GM19467 (cell line): ENCODE measurements at regions not wholly inside any gene's neighbourhood (a gene's known extent, or its start where the extent isn't known, plus 50 kb on each side); places are given as distances from the start of the nearest gene placed in this dataset.

Source experiments
- ATAC-seq: cut with Tn5 transposase; IDR thresholded peaks from one replicate; pipeline ENCODE4 v1.9.1; 2021; ENCODE audit warnings: mild to moderate bottlenecking, moderate library complexity; ENCODE audit not compliant: unreplicated experiment

- no peak for ATAC-seq
Observed at GRCh38 chr13:85666356-85666755, 132.9 kb downstream of the SLITRK6 start.

- ATAC-seq: no peak
Observed at GRCh38 chr13:85665286-85665685, 133.9 kb downstream of the SLITRK6 start.

GRCh38 chr13:85663856-85664255 is 135.4 kb downstream of the SLITRK6 start:
- ATAC-seq: no peak

- ATAC-seq: no peak
Observed at GRCh38 chr13:85662186-85662585, 137.0 kb downstream of the SLITRK6 start.

- no peak for ATAC-seq
Observed at GRCh38 chr13:85661675-85662074, 137.5 kb downstream of the SLITRK6 start.

- no peak for ATAC-seq
Observed at GRCh38 chr13:85659493-85659892, 139.7 kb downstream of the SLITRK6 start.

GRCh38 chr13:85657942-85658341 is 141.3 kb downstream of the SLITRK6 start:
- no peak for ATAC-seq

- no peak for ATAC-seq
Observed at GRCh38 chr13:85655040-85655439, 144.2 kb downstream of the SLITRK6 start.

GRCh38 chr13:85654227-85654626 is 145.0 kb downstream of the SLITRK6 start:
- no peak for ATAC-seq

- ATAC-seq: no peak
Observed at GRCh38 chr13:85653681-85654080, 145.5 kb downstream of the SLITRK6 start.

GRCh38 chr13:85652491-85652890 is 146.7 kb downstream of the SLITRK6 start:
- no peak for ATAC-seq

- no peak for ATAC-seq
Observed at GRCh38 chr13:85651440-85651839, 147.8 kb downstream of the SLITRK6 start.

GRCh38 chr13:85650613-85651012 is 148.6 kb downstream of the SLITRK6 start:
- no peak for ATAC-seq

- ATAC-seq: no peak
Observed at GRCh38 chr13:85640727-85641126, 158.5 kb downstream of the SLITRK6 start.

GRCh38 chr13:85638815-85639393 is 160.3 kb downstream of the SLITRK6 start:
- ATAC-seq: no peak

GRCh38 chr13:85638265-85638664 is 161.0 kb downstream of the SLITRK6 start:
- ATAC-seq: no peak

- no peak for ATAC-seq
Observed at GRCh38 chr13:85632526-85633195, 166.6 kb downstream of the SLITRK6 start.

GRCh38 chr13:85631801-85632200 is 167.4 kb downstream of the SLITRK6 start:
- ATAC-seq: no peak

GRCh38 chr13:85626603-85627002 is 172.6 kb downstream of the SLITRK6 start:
- ATAC-seq: no peak

- ATAC-seq: no peak
Observed at GRCh38 chr13:85619321-85619720, 179.9 kb downstream of the SLITRK6 start.

GRCh38 chr13:85618521-85618920 is 180.7 kb downstream of the SLITRK6 start:
- no peak for ATAC-seq

- ATAC-seq: no peak
Observed at GRCh38 chr13:85616275-85616674, 182.9 kb downstream of the SLITRK6 start.

- ATAC-seq: no peak
Observed at GRCh38 chr13:85615031-85615430, 184.2 kb downstream of the SLITRK6 start.
